K562 (cell line): ENCODE measurements at regions not wholly inside any gene's neighbourhood (a gene's known extent, or its start where the extent isn't known, plus 50 kb on each side); places are given as distances from the start of the nearest gene placed in this dataset.
A peak's percentile ranks its signal among the peaks of the same experiment; 100 is the strongest.

ENCODE experiments used
- ATAC-seq: fragments of 200-7000 bp; cut with Tn5 transposase; 3 replicates; pipeline ENCODE4 v1.9.1; 2020; ENCODE audit warnings: moderate library complexity
- BruUV-seq: library from RNA; stranded (reverse); fragments of 400-500 nt; replicated peaks from 2 replicates; lab custom pipeline; 2021; lab: Mats Ljungman, UMichigan
- CTCF ChIA-PET: fragments of 300-600 bp; formaldehyde crosslinking; extraction: SDS; loops from one replicate; lab custom pipeline; 2021; ENCODE audit warnings: low intra/inter-chr PET ratio; lab: Yijun Ruan, JAX
- POLR2A ChIA-PET: fragments of 300-600, 350-650 bp; sonication (Branson Sonifier 250); formaldehyde crosslinking; extraction: SDS; loops from one replicate; lab custom pipeline; 2021; ENCODE audit warnings: antibody characterized with exemption, inconsistent platforms; lab: Yijun Ruan, JAX
- DNase-seq, 4 experiments: peaks; one replicate each; pipeline versions ENCODE4 v3.0.0 to v3.0.0-alpha.2; 2011 to 2018; ENCODE audit warnings: low spot score in 3 of 4, mixed read lengths in 3 of 4; ENCODE audit errors: extremely low read depth in 1 of 4
- FAIRE-seq: peaks from 2 replicates; lab custom pipeline; 2011; peaks lifted over from hg19 to GRCh38; lab: Jason Lieb, UNC
- H2AFZ ChIP-seq: 2 replicates; pipeline ENCODE4 v1.6.0; 2011; ENCODE audit warnings: low read depth, low read length, control low read depth, inconsistent platforms
- H3K27ac ChIP-seq: fragments of 200-600 bp; 3 replicates; pipeline ENCODE4 v1.8.0; 2011; ENCODE audit warnings: low read depth, mild to moderate bottlenecking, control low read depth, inconsistent platforms, low read length, moderate library complexity, mixed read lengths; ENCODE audit errors: extremely low read depth
- H3K27me3 ChIP-seq, 2 experiments: fragments of 300-600 bp in 1 of 2; 2 replicates in 1 of 2; 3 replicates in 1 of 2; pipeline versions ENCODE4 v1.6.0 to v1.8.0; 2011; ENCODE audit warnings: inconsistent platforms in 2 of 2, low read length in 2 of 2, mild to moderate bottlenecking in 1 of 2, mixed read lengths in 1 of 2, moderate library complexity in 1 of 2; ENCODE audit not compliant: control insufficient read depth in 2 of 2, insufficient read depth in 2 of 2
- H3K36me3 ChIP-seq: fragments of 300-600 bp; 3 replicates; pipeline ENCODE4 v1.8.0; 2011; ENCODE audit warnings: mild to moderate bottlenecking, low read length, inconsistent platforms; ENCODE audit not compliant: control insufficient read depth, insufficient read depth
- H3K4me1 ChIP-seq, 2 experiments: fragments of 200-600 bp in 1 of 2; replicated peaks in 1 of 2; 2 replicates in 1 of 2; 3 replicates in 1 of 2; pipeline versions ENCODE4 v1.5.1 to v1.8.0; 2011; ENCODE audit warnings: inconsistent platforms in 2 of 2, low read length in 2 of 2, mild to moderate bottlenecking in 1 of 2, mixed read lengths in 1 of 2, moderate library complexity in 1 of 2; ENCODE audit not compliant: control insufficient read depth in 2 of 2, insufficient read depth in 2 of 2
- H3K4me2 ChIP-seq: 2 replicates; pipeline ENCODE4 v1.6.1; 2011; ENCODE audit warnings: low read length, control low read depth, inconsistent platforms, mixed read lengths; ENCODE audit not compliant: insufficient read depth
- H3K4me3 ChIP-seq: fragments of 200-600 bp; sonication (generic), shearing (Covaris generic); 2 replicates; pipeline ENCODE4 v1.5.1; 2016; ENCODE audit warnings: control low read depth, inconsistent platforms
- H3K79me2 ChIP-seq: fragments of 200-600 bp; 3 replicates; pipeline ENCODE4 v1.8.0; 2011; ENCODE audit warnings: low read length, inconsistent platforms; ENCODE audit not compliant: control insufficient read depth, insufficient read depth
- H3K9ac ChIP-seq, 2 experiments: 2 replicates each; pipeline versions ENCODE4 v1.6.0 to v1.6.1; 2011; ENCODE audit warnings: low read depth in 2 of 2, low read length in 2 of 2, control low read depth in 1 of 2, inconsistent platforms in 1 of 2, mild to moderate bottlenecking in 1 of 2, mixed read lengths in 1 of 2; ENCODE audit not compliant: insufficient read depth in 1 of 2
- H3K9me1 ChIP-seq: one replicate; pipeline ENCODE4 v1.6.0; 2011; ENCODE audit warnings: inconsistent platforms, mild to moderate bottlenecking, low read length, moderate library complexity; ENCODE audit not compliant: control insufficient read depth, insufficient read depth
- H3K9me3 ChIP-seq: replicated peaks from 2 replicates; pipeline ENCODE4 v1.5.1; 2011; ENCODE audit warnings: low read depth, low read length, inconsistent platforms; ENCODE audit not compliant: control insufficient read depth, insufficient read depth
- H4K20me1 ChIP-seq: replicated peaks from 2 replicates; pipeline ENCODE4 v1.6.1; 2011; ENCODE audit warnings: low read length, inconsistent platforms, mixed read lengths; ENCODE audit not compliant: control insufficient read depth, insufficient read depth
- BMI1 ChIP-seq: fragments of 150-350 bp; IDR thresholded peaks from 2 replicates; pipeline ENCODE4 v1.6.1; 2014; ENCODE audit warnings: low read length
- CBFA2T3 ChIP-seq: fragments of 450-650 bp; IDR thresholded peaks from 2 replicates; pipeline ENCODE4 v1.6.1; 2017
- CBX3 ChIP-seq, 2 experiments: IDR thresholded peaks; 1 replicate in 1 of 2; 2 replicates in 1 of 2; pipeline ENCODE4 v1.6.1; 2012; ENCODE audit warnings: inconsistent platforms in 2 of 2, low read length in 2 of 2, borderline replicate concordance in 1 of 2, control low read depth in 1 of 2
- HMG20A ChIP-seq: fragments of 450-650 bp; formaldehyde crosslinking; conservative IDR thresholded peaks from 2 replicates; pipeline ENCODE4 v1.4.0; 2020; ENCODE audit warnings: mild to moderate bottlenecking, mixed read lengths
- RAD21 ChIP-seq, 2 experiments: fragments of 250-450 bp in 1 of 2; fragments of 450-650 bp in 1 of 2; sonication (Bioruptor Pico) in 1 of 2; formaldehyde crosslinking in 1 of 2; IDR thresholded peaks in 1 of 2; conservative IDR thresholded peaks in 1 of 2; 2 replicates each; pipeline versions ENCODE4 v1.4.0 to v1.8.0; 2020 to 2022; ENCODE audit warnings: mild to moderate bottlenecking in 2 of 2, moderate library complexity in 1 of 2
- SUPT5H ChIP-seq: fragments of 450-650 bp; IDR thresholded peaks from 2 replicates; pipeline ENCODE4 v1.6.1; 2016
- ZNF717 ChIP-seq: fragments of 250-450 bp; sonication (Bioruptor Pico); IDR thresholded peaks from 2 replicates; pipeline ENCODE4 v1.5.0; 2021
- WGBS: fragments of 100-300 bp; shearing (Covaris generic); methylation state at CpG from one replicate; pipeline ENCODE4 v1.1.6; 2016; ENCODE audit warnings: low coverage, mixed read lengths; ENCODE audit not compliant: insufficient coverage; ENCODE audit errors: missing lambda C conversion rate; 5-methylcytosine and 5-hydroxymethylcytosine counted together
- in situ Hi-C: fragments of 300-500 bp; cut with MboI; formaldehyde crosslinking; loops from 4 replicates; pipeline ENCODE4 v1.15.0; 2018; ENCODE audit warnings: inconsistent platforms, mixed read lengths
- intact Hi-C: fragments of 100-400 bp; cut with micrococcal nuclease; formaldehyde crosslinking; loops from 2 replicates; pipeline ENCODE4 v1.14.2; 2022
- TF ChIP-seq, protein P1 (sequence below): sonication (generic); IDR thresholded peaks from 2 replicates; pipeline ENCODE4 v1.6.1; 2016
- TF ChIP-seq, protein P2 (sequence below): sonication (generic); formaldehyde crosslinking; IDR thresholded peaks from 2 replicates; pipeline ENCODE4 v1.8.1; 2022; ENCODE audit warnings: missing genetic modification reagents
- TF ChIP-seq, protein P3 (sequence below): fragments of 450-650 bp; IDR thresholded peaks from 2 replicates; pipeline ENCODE4 v1.6.1; 2016

DNA sequence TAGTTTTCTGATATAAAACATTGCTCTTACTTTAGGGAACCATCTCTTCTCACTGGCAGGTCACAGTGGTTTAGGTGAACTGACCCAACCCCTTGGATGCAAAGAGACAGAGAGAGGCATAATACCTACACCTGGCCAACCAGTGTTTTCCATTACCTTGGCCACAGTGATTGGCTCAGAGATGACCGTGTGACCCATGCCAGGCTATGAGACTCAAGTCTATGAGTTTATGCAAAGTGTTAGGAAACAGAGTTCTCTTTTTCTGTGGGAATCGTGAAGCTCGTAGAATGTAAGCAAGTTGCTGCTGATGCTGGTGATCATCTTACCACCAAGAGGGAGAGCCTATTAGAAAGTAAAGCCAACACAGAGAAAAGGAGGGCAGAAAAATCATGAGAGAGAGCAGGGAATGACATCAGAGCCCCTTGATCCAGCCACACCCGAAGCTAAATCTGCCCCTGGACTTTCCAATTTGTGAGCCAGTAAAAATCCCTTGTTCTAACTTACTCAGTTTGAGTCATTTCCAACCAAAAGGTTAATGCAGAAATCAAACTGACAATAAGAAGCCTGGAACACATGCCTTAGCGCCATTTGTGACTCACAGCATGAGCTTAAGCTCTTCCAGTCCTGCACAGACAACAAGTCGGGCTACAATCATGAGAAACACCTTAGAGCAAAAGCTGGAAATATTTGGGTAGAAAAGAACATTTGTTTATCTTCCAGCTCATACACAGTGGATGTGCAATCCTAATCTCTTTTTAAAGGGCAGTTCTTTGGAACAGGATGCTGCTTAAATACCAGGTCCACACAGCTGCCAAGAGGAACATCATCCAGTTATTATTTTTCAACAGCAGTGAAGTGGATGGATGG is 81.3 kb upstream of the KAZN start:
- H3K4me1 ChIP-seq, result no peaks in the 10 kb centered on the region
- TF ChIP-seq ZNF717 (CRISPR knock-in tag) (no peak), CBFA2T3 (0 out of 2 replicates have a peak, but pooled peaks have one; percentile 12)
- TF ChIP-seq, protein P1, sequence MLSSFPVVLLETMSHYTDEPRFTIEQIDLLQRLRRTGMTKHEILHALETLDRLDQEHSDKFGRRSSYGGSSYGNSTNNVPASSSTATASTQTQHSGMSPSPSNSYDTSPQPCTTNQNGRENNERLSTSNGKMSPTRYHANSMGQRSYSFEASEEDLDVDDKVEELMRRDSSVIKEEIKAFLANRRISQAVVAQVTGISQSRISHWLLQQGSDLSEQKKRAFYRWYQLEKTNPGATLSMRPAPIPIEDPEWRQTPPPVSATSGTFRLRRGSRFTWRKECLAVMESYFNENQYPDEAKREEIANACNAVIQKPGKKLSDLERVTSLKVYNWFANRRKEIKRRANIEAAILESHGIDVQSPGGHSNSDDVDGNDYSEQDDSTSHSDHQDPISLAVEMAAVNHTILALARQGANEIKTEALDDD, result no peak
- no peak for ATAC-seq
- 11% methylated on average over 6 of the region's 6 CpGs for WGBS
- BruUV-seq, result no TSS peak
- H3K9me3 ChIP-seq, result no peaks in the 10 kb centered on the region
- no peak overlapping the region for H3K27ac ChIP-seq
- H3K79me2 ChIP-seq, result no peaks in the 10 kb centered on the region
- CTCF ChIA-PET, result no interaction called here
- in situ Hi-C loops (no loop called here), intact Hi-C loops (no loop called here)
- H4K20me1 ChIP-seq, result no peaks in the 10 kb centered on the region
- no peak overlapping the region for H3K9ac ChIP-seq
- H3K36me3 ChIP-seq, result no peaks in the 10 kb centered on the region
- POLR2A ChIA-PET, result interaction anchor here (0.7 to 1.4 kb wide), 3 partner anchors 10 to 14 kb away, joined by 3 read pairs; no protein-coding TSS in a partner anchor
- FAIRE-seq, result no peak
- no peak overlapping the region for H2AFZ ChIP-seq
- no peaks in the 10 kb centered on the region for H3K9me1 ChIP-seq
- no peak overlapping the region for H3K4me2 ChIP-seq
- H3K27me3 ChIP-seq, result peaks cover 0 to 8% of the 10 kb centered on the region in 2 experiments; a peak in 1 of 5 replicates
- H3K4me3 ChIP-seq, result no peak overlapping the region
- DNase-seq, result no peak

DNA sequence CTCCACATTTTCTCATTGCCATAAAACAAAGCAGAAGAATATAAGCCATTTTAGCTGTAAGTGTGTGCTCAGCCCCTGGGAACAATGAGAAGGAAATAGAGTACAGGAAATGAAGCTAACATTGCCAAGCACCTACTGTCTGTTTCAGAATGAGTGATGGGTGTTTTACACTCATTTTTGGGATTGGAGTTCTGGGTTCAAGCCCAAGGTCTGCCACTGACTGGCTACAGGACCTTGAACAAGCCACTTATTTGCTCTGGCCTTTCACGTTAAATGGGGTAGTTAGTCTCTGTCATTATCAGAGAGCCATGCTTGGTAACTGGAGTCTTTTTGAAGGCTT is 80.7 kb upstream of the KAZN start:
- Histone ChIP-seq H3K27ac (no peak overlapping the region), H2AFZ (no peak overlapping the region), H3K4me2 (no peak overlapping the region), H3K9me1 (no peaks in the 10 kb centered on the region), H3K9me3 (no peaks in the 10 kb centered on the region), H3K27me3 (peaks cover 0 to 10% of the 10 kb centered on the region in 2 experiments; a peak in 2 of 5 replicates), H3K36me3 (no peaks in the 10 kb centered on the region), H3K4me3 (no peak overlapping the region), H3K9ac (no peak overlapping the region), H3K4me1 (no peaks in the 10 kb centered on the region; a peak in 1 of 5 replicates), H3K79me2 (no peaks in the 10 kb centered on the region), H4K20me1 (no peaks in the 10 kb centered on the region)
- no TSS peak for BruUV-seq
- ATAC-seq (no peak), DNase-seq (no peak), FAIRE-seq (no peak)
- in situ Hi-C loops, result no loop called here
- ChIA-PET CTCF (no interaction called here), POLR2A (interaction anchor here (0.7 to 1.4 kb wide), 2 partner anchors 12 to 14 kb away, joined by 3 read pairs; no protein-coding TSS in a partner anchor)
- intact Hi-C loops, result no loop called here
- 16% methylated on average over 1 of the region's 1 CpG for WGBS
- TF ChIP-seq HMG20A (CRISPR knock-in tag) (no peak), RAD21 (CRISPR knock-in tag; conservative IDR thresholded peaks at IDR 0.05 in 1 of 2, IDR thresholded peaks at IDR 0.05 in 1 of 2) (no peak), SUPT5H (no peak), CBX3 (IDR thresholded peaks at IDR 0.05; ENCODE audit: borderline replicate concordance in 1 of 2, low read length in 2 of 2) (no peak), BMI1 (no peak)
- TF ChIP-seq, protein P2, sequence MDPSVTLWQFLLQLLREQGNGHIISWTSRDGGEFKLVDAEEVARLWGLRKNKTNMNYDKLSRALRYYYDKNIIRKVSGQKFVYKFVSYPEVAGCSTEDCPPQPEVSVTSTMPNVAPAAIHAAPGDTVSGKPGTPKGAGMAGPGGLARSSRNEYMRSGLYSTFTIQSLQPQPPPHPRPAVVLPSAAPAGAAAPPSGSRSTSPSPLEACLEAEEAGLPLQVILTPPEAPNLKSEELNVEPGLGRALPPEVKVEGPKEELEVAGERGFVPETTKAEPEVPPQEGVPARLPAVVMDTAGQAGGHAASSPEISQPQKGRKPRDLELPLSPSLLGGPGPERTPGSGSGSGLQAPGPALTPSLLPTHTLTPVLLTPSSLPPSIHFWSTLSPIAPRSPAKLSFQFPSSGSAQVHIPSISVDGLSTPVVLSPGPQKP (CRISPR knock-in tag), result no peak
- TF ChIP-seq, protein P3, sequence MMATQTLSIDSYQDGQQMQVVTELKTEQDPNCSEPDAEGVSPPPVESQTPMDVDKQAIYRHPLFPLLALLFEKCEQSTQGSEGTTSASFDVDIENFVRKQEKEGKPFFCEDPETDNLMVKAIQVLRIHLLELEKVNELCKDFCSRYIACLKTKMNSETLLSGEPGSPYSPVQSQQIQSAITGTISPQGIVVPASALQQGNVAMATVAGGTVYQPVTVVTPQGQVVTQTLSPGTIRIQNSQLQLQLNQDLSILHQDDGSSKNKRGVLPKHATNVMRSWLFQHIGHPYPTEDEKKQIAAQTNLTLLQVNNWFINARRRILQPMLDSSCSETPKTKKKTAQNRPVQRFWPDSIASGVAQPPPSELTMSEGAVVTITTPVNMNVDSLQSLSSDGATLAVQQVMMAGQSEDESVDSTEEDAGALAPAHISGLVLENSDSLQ, result no peak
